NOMO-1 (cell line): ENCODE measurements at regions not wholly inside any gene's neighbourhood (a gene's known extent, or its start where the extent isn't known, plus 50 kb on each side); places are given as distances from the start of the nearest gene placed in this dataset.

Experiments used
- DNase-seq, 2 experiments: peaks; one replicate each; lab custom pipeline; 2025; ENCODE audit not compliant: unreplicated experiment in 2 of 2; lab: John Stamatoyannopoulos, UW

- DNase-seq: no peak
These were observed 457.0 kb upstream of the ALCAM start for GRCh38 chr3:104909721-104910120.

GRCh38 chr3:104911376-104911775, 455.3 kb upstream of the ALCAM start:
- no peak for DNase-seq

GRCh38 chr3:104916971-104917370, 449.7 kb upstream of the ALCAM start:
- no peak for DNase-seq

GRCh38 chr3:104920512-104920911, 446.2 kb upstream of the ALCAM start:
- DNase-seq: no peak

- DNase-seq: no peak
These were observed 432.7 kb upstream of the ALCAM start for GRCh38 chr3:104933972-104934371.

GRCh38 chr3:104935613-104936012, 431.1 kb upstream of the ALCAM start:
- DNase-seq: no peak

GRCh38 chr3:104939196-104939595, 427.5 kb upstream of the ALCAM start:
- DNase-seq: no peak

- DNase-seq: no peak
These were observed 424.9 kb upstream of the ALCAM start for GRCh38 chr3:104941785-104942184.

- no peak for DNase-seq
These were observed 422.7 kb upstream of the ALCAM start for GRCh38 chr3:104943974-104944373.

GRCh38 chr3:104947943-104948342, 418.8 kb upstream of the ALCAM start:
- no peak for DNase-seq

- peak in 1 of 2 experiments; percentile 7 for DNase-seq
These were observed 416.9 kb upstream of the ALCAM start for GRCh38 chr3:104949810-104950209.

GRCh38 chr3:104951426-104951825, 415.3 kb upstream of the ALCAM start:
- no peak for DNase-seq

- no peak for DNase-seq
These were observed 414.4 kb upstream of the ALCAM start for GRCh38 chr3:104952146-104952972.

GRCh38 chr3:104956620-104957345, 409.9 kb upstream of the ALCAM start:
- no peak for DNase-seq

GRCh38 chr3:104960579-104960978, 406.1 kb upstream of the ALCAM start:
- no peak for DNase-seq

- DNase-seq: no peak
These were observed 404.9 kb upstream of the ALCAM start for GRCh38 chr3:104961851-104962250.

GRCh38 chr3:104974316-104974715, 392.4 kb upstream of the ALCAM start:
- DNase-seq: peak in 1 of 2 experiments; percentile 15

GRCh38 chr3:104977719-104978118, 389.0 kb upstream of the ALCAM start:
- no peak for DNase-seq

- DNase-seq: no peak
These were observed 384.6 kb upstream of the ALCAM start for GRCh38 chr3:104982130-104982529.

- no peak for DNase-seq
These were observed 378.9 kb upstream of the ALCAM start for GRCh38 chr3:104987859-104988258.

GRCh38 chr3:104988496-104988895, 378.2 kb upstream of the ALCAM start:
- no peak for DNase-seq

- no peak for DNase-seq
These were observed 376.8 kb upstream of the ALCAM start for GRCh38 chr3:104989878-104990277.
